Heart right ventricle (tissue), 16 donors: ENCODE measurements at regions not wholly inside any gene's neighbourhood (a gene's known extent, or its start where the extent isn't known, plus 50 kb on each side); places are given as distances from the start of the nearest gene placed in this dataset.

ENCODE experiments used
- ATAC-seq, 8 donors: fragments of 200-7000 bp; cut with Tn5 transposase; one replicate each; pipeline ENCODE4 v1.9.1; 2020; ENCODE audit warnings: mild to moderate bottlenecking in 8 of 8, moderate library complexity in 8 of 8, moderate number of reproducible peaks in 1 of 8
- DNase-seq, 2 donors: peaks; one replicate each; pipeline ENCODE4 v3.0.0-alpha.2; 2020
- H3K27ac ChIP-seq, 10 donors: fragments of 200-600 bp; sonication (generic) in 2 of 10; one replicate each; pipeline versions ENCODE4 v1.5.0 to v1.8.0; 2020 to 2022; ENCODE audit warnings: mild to moderate bottlenecking in 3 of 10
- H3K27me3 ChIP-seq, 7 donors: fragments of 200-600 bp; one replicate each; pipeline ENCODE4 v1.8.0; 2021 to 2022; ENCODE audit warnings: mild to moderate bottlenecking in 2 of 7
- H3K36me3 ChIP-seq, 9 donors: fragments of 200-600 bp; sonication (generic) in 1 of 9; one replicate each; pipeline versions ENCODE4 v1.5.0 to v1.8.0; 2020 to 2022; ENCODE audit warnings: mild to moderate bottlenecking in 2 of 9
- H3K4me1 ChIP-seq, 9 donors: fragments of 200-600 bp; sonication (generic) in 1 of 9; one replicate each; pipeline versions ENCODE4 v1.5.0 to v1.8.0; 2020 to 2022; ENCODE audit warnings: mild to moderate bottlenecking in 4 of 9
- H3K4me3 ChIP-seq, 10 donors: fragments of 200-600 bp; sonication (generic) in 2 of 10; one replicate each; pipeline versions ENCODE4 v1.5.0 to v1.8.0; 2020 to 2022; ENCODE audit warnings: mild to moderate bottlenecking in 7 of 10, moderate library complexity in 2 of 10
- H3K9me3 ChIP-seq, 11 donors: fragments of 200-600 bp in 10 of 11; sonication (generic) in 2 of 11; one replicate each; pipeline versions ENCODE4 v1.5.0 to v1.8.0; 2013 to 2022; ENCODE audit warnings: mild to moderate bottlenecking in 2 of 11, control low read depth in 1 of 11, moderate library complexity in 1 of 11
- CTCF ChIP-seq, 9 donors: fragments of 200-600 bp; sonication (generic) in 2 of 9; IDR thresholded peaks; one replicate each; pipeline versions ENCODE4 v1.5.0 to v1.8.0; 2021 to 2022; ENCODE audit warnings: antibody characterized with exemption in 9 of 9, mild to moderate bottlenecking in 5 of 9, moderate library complexity in 1 of 9
- WGBS, 2 donors: extraction: QIAGEN DNeasy Blood & Tissue Kit; methylation state at CpG; one replicate each; pipeline ENCODE4 v1.1.7; 2013; ENCODE audit warnings: inconsistent platforms in 1 of 2; 5-methylcytosine and 5-hydroxymethylcytosine counted together
- intact Hi-C, 10 donors: fragments of 100-400 bp; cut with DNase I; formaldehyde crosslinking; loops; one replicate each; pipeline versions ENCODE4 v1.11.1 to v1.14.2; 2022
- donor health status: Arrhythmogenic right ventricular cardiomyopathy.
- donor health status: ischemic (EF 13 %, LVEDD 7.1; RV severe dilation, severe dysfunction).
- donor health status: healthy with polysubstance abuse.
- donor health status: DM: no; HTN: yes; CAD: no.
- donor health status: DM: no; HTN: no; CAD: no.
- donor health status: ischemic (EF 25% LVEDD 6.9; RV normal size, moderate dysfunction).
- donor health status: ischemic (EF 25% LVEDD 5.7; RV mildly dilated, moderate dysfunction).
- donor health status: healthy.
- donor health status: DM: yes; HTN: yes; CAD: no.
- donor health status: Ischemic cardiomyopathy.
- donor health status: ischemic (EF 35%, LVEDD 5.7; RV mildly dilated, moderate dysfunction).
- donor health status: nonischemic (EF 11% LVEDD 7.7; RV severe dilation, severe dysfunction).
- donor health status: DM: yes; HTN: yes; CAD: no.
- donor health status: PGD.
- donor health status: ischemic (EF 29% LVEDD 5.4; RV normal size, mild dysfunction).
- donor health status: nonischemic (EF 23%, LVEDD 6.1; RV moderate dilation, normal function).

GRCh38 chr2:8527031-8527430, 154.8 kb upstream of the ID2 start:
- H3K27ac ChIP-seq = no peak overlapping the region
- no peaks in the 10 kb centered on the region for H3K27me3 ChIP-seq
- intact Hi-C loops = loop anchor here in 5 of 10 donors (5.0 to 10.0 kb wide), 2 partner anchors 150 to 158 kb away; partner anchors contain the start of gene ID2 (in 3 of the 5)
- H3K4me1 ChIP-seq = peaks cover 9 to 38% (median 19%) of the 10 kb centered on the region in 9 donors
- 76 to 81% methylated on average over 4 of the region's 4 CpGs for WGBS, 2 donors
- peaks cover 0 to 14% (median 0%) of the 10 kb centered on the region in 11 donors for H3K9me3 ChIP-seq
- H3K36me3 ChIP-seq = no peaks in the 10 kb centered on the region
- H3K4me3 ChIP-seq = no peak overlapping the region
- ATAC-seq (no peak), DNase-seq (no peak)
- TF ChIP-seq CTCF (IDR thresholded peaks at IDR 0.05) = no peak

- no peaks in the 10 kb centered on the region for H3K36me3 ChIP-seq
- no peak overlapping the region for H3K4me3 ChIP-seq
- no peak overlapping the region for H3K27ac ChIP-seq
- ATAC-seq (no peak), DNase-seq (no peak)
- no peak for TF ChIP-seq CTCF (IDR thresholded peaks at IDR 0.05)
- H3K9me3 ChIP-seq = peaks cover 0 to 16% (median 0%) of the 10 kb centered on the region in 11 donors
- H3K27me3 ChIP-seq = no peaks in the 10 kb centered on the region
- peaks cover 9 to 35% (median 19%) of the 10 kb centered on the region in 9 donors for H3K4me1 ChIP-seq
- intact Hi-C loops = loop anchor here in 5 of 10 donors (5.0 to 10.0 kb wide), 2 partner anchors 150 to 157 kb away; partner anchors contain the start of gene ID2 (in 3 of the 5)
- WGBS, 2 donors = 72 to 73% methylated on average over 4 of the region's 4 CpGs
These were observed 154.2 kb upstream of the ID2 start for GRCh38 chr2:8527676-8528075.

GRCh38 chr2:8528863-8529262, 153.0 kb upstream of the ID2 start:
- no peak for TF ChIP-seq CTCF (IDR thresholded peaks at IDR 0.05)
- no peak for ATAC-seq
- peaks cover 0 to 16% (median 0%) of the 10 kb centered on the region in 11 donors for H3K9me3 ChIP-seq
- H3K4me1 ChIP-seq = peaks cover 9 to 30% (median 19%) of the 10 kb centered on the region in 9 donors
- no peak overlapping the region for H3K27ac ChIP-seq
- DNase-seq = no peak
- no peak overlapping the region for H3K4me3 ChIP-seq
- intact Hi-C loops = loop anchor here in 5 of 10 donors (5.0 to 10.0 kb wide), 2 partner anchors 148 to 156 kb away; partner anchors contain the start of gene ID2 (in 3 of the 5)
- WGBS, 2 donors = 92 to 94% methylated on average over 3 of the region's 3 CpGs
- H3K27me3 ChIP-seq = no peaks in the 10 kb centered on the region
- H3K36me3 ChIP-seq = no peaks in the 10 kb centered on the region

GRCh38 chr2:8529706-8530277, 152.1 kb upstream of the ID2 start:
- peaks cover 0 to 16% (median 0%) of the 10 kb centered on the region in 11 donors for H3K9me3 ChIP-seq
- no peak for TF ChIP-seq CTCF (IDR thresholded peaks at IDR 0.05)
- no peak overlapping the region for H3K4me3 ChIP-seq
- no peaks in the 10 kb centered on the region for H3K27me3 ChIP-seq
- no peaks in the 10 kb centered on the region for H3K36me3 ChIP-seq
- ATAC-seq (no peak), DNase-seq (no peak)
- WGBS, 2 donors = 96 to 97% methylated on average over 6 of the region's 6 CpGs
- intact Hi-C loops = loop anchor here in 5 of 10 donors (5.0 to 10.0 kb wide), 2 partner anchors 148 to 155 kb away; partner anchors contain the start of gene ID2 (in 3 of the 5)
- H3K27ac ChIP-seq = no peak overlapping the region
- peaks cover 9 to 35% (median 19%) of the 10 kb centered on the region in 9 donors for H3K4me1 ChIP-seq
